Endothelial cell of umbilical vein (primary cell): ENCODE measurements at regions not wholly inside any gene's neighbourhood (a gene's known extent, or its start where the extent isn't known, plus 50 kb on each side); places are given as distances from the start of the nearest gene placed in this dataset.

Source experiments
- BruUV-seq: library from RNA; stranded (reverse); fragments of 400-500 nt; replicated peaks from 2 replicates; lab custom pipeline; 2021; lab: Mats Ljungman, UMichigan
- CTCF ChIA-PET: fragments of 300-600, 350-600 bp; sonication (Branson Sonifier 250); formaldehyde crosslinking; loops from one replicate; lab custom pipeline; 2021; ENCODE audit warnings: antibody characterized with exemption, inconsistent platforms; lab: Charles Lee
- POLR2A ChIA-PET: fragments of 300-600, 350-600 bp; sonication (Branson Sonifier 250); formaldehyde crosslinking; loops from one replicate; lab custom pipeline; 2021; ENCODE audit warnings: antibody characterized with exemption, inconsistent platforms; lab: Charles Lee
- DNase-seq: peaks from one replicate; pipeline ENCODE4 v3.0.0-alpha.2; 2011; ENCODE audit warnings: low read depth, low spot score
- FAIRE-seq: peaks from 2 replicates; lab custom pipeline; 2011; peaks lifted over from hg19 to GRCh38; lab: Jason Lieb, UNC
- H2AFZ ChIP-seq: 2 replicates; pipeline ENCODE4 v1.6.0; 2012; ENCODE audit warnings: low read depth, low read length, control low read depth, inconsistent platforms
- H3K27ac ChIP-seq: 2 replicates; pipeline ENCODE4 v1.5.1; 2011; ENCODE audit warnings: low read depth, mild to moderate bottlenecking, control low read depth, low read length, moderate library complexity; ENCODE audit not compliant: insufficient read depth
- H3K27me3 ChIP-seq, 2 experiments: 2 replicates each; pipeline versions ENCODE4 v1.6.0 to v1.6.1; 2011; ENCODE audit warnings: low read length in 2 of 2, mixed read lengths in 1 of 2; ENCODE audit not compliant: control insufficient read depth in 2 of 2, insufficient read depth in 2 of 2
- H3K36me3 ChIP-seq, 2 experiments: 2 replicates in 1 of 2; 3 replicates in 1 of 2; pipeline ENCODE4 v1.5.1; 2011; ENCODE audit warnings: low read length in 2 of 2, mild to moderate bottlenecking in 1 of 2, moderate library complexity in 1 of 2; ENCODE audit not compliant: control insufficient read depth in 2 of 2, insufficient read depth in 2 of 2; ENCODE audit errors: extremely low read depth in 1 of 2
- H3K4me1 ChIP-seq: 3 replicates; pipeline ENCODE4 v1.5.1; 2011; ENCODE audit warnings: mild to moderate bottlenecking, low read length; ENCODE audit not compliant: control insufficient read depth, insufficient read depth; ENCODE audit errors: extremely low read depth
- H3K4me2 ChIP-seq: 2 replicates; pipeline ENCODE4 v1.6.1; 2011; ENCODE audit warnings: low read length, control low read depth, mixed read lengths; ENCODE audit not compliant: insufficient read depth
- H3K4me3 ChIP-seq, 3 experiments: fragments of 200-600 bp in 1 of 3; sonication (generic), shearing (Covaris generic) in 1 of 3; replicated peaks in 1 of 3; 2 replicates each; pipeline ENCODE4 v1.5.1; 2011 to 2016; ENCODE audit warnings: control low read depth in 3 of 3, low read length in 3 of 3, mild to moderate bottlenecking in 2 of 3, inconsistent platforms in 1 of 3, low read depth in 1 of 3, moderate library complexity in 1 of 3; ENCODE audit not compliant: insufficient read depth in 1 of 3
- H3K79me2 ChIP-seq: 2 replicates; pipeline ENCODE4 v1.6.0; 2012; ENCODE audit warnings: low read length, inconsistent platforms; ENCODE audit not compliant: control insufficient read depth, insufficient read depth
- H3K9ac ChIP-seq: replicated peaks from 2 replicates; pipeline ENCODE3; 2011; ENCODE audit warnings: low read length, control low read depth; ENCODE audit not compliant: insufficient read depth; ENCODE audit errors: extremely low read depth
- H3K9me1 ChIP-seq: replicated peaks from 3 replicates; pipeline ENCODE4 v1.6.0; 2011; ENCODE audit warnings: mild to moderate bottlenecking, low read length; ENCODE audit not compliant: control insufficient read depth, insufficient read depth; ENCODE audit errors: extremely low read depth
- H3K9me3 ChIP-seq: replicated peaks from 2 replicates; pipeline ENCODE4 v1.5.1; 2012; ENCODE audit warnings: low read length, inconsistent platforms; ENCODE audit not compliant: control insufficient read depth, insufficient read depth
- H4K20me1 ChIP-seq: replicated peaks from 2 replicates; pipeline ENCODE3; 2011; ENCODE audit warnings: mild to moderate bottlenecking, low read length; ENCODE audit not compliant: control insufficient read depth, insufficient read depth; ENCODE audit errors: extremely low read depth
- EZH2 ChIP-seq: IDR thresholded peaks from 2 replicates; pipeline ENCODE4 v1.6.1; 2012; ENCODE audit warnings: borderline replicate concordance, low read depth, mild to moderate bottlenecking, moderate library complexity, low read length, inconsistent platforms; ENCODE audit not compliant: severe bottlenecking
- FOS ChIP-seq: IDR thresholded peaks from 2 replicates; pipeline ENCODE4 v1.6.1; 2011; ENCODE audit warnings: mild to moderate bottlenecking, low read length, moderate library complexity, borderline replicate concordance; ENCODE audit not compliant: insufficient read depth
- GATA2 ChIP-seq: IDR thresholded peaks from 2 replicates; pipeline ENCODE4 v1.7.0; 2011; ENCODE audit warnings: low read depth, mild to moderate bottlenecking, moderate library complexity, mixed read lengths, low read length; ENCODE audit not compliant: insufficient read length, insufficient read depth
- JUN ChIP-seq: IDR thresholded peaks from 2 replicates; pipeline ENCODE4 v1.6.1; 2011; ENCODE audit warnings: borderline replicate concordance, low read depth; ENCODE audit not compliant: insufficient read length, insufficient read depth
- MYC ChIP-seq: IDR thresholded peaks from one replicate; pipeline ENCODE4 v1.6.1; 2011; ENCODE audit warnings: mild to moderate bottlenecking, low read depth, low read length
- POLR2A ChIP-seq: IDR thresholded peaks from 2 replicates; pipeline ENCODE4 v1.6.1; 2012; ENCODE audit warnings: low read depth, mild to moderate bottlenecking, control low read depth, low read length
- POLR2AphosphoS5 ChIP-seq: IDR thresholded peaks from 2 replicates; pipeline ENCODE4 v1.6.1; 2012; ENCODE audit warnings: low read depth, mild to moderate bottlenecking, control low read depth, low read length, moderate library complexity; ENCODE audit not compliant: insufficient read depth
- dilution Hi-C: fragments of 300-500 bp; cut with MboI; formaldehyde crosslinking; loops from one replicate; pipeline ENCODE4 v1.15.0; 2019; ENCODE audit warnings: low sequenced_read_pairs; ENCODE audit not compliant: extremely low pct_ligation_motif_present
- intact Hi-C: fragments of 100-400 bp; cut with micrococcal nuclease; formaldehyde crosslinking; loops from one replicate; pipeline ENCODE4 v1.10.0; 2022
- TF ChIP-seq, protein P1 (sequence below): IDR thresholded peaks from 2 replicates; pipeline ENCODE4 v1.6.1; 2011; ENCODE audit not compliant: insufficient read depth, insufficient read length
- TF ChIP-seq, protein P2 (sequence below), 2 donors: IDR thresholded peaks; 1 replicate in 1 of 2; 2 replicates in 1 of 2; pipeline ENCODE4 v1.5.1; 2011; ENCODE audit warnings: low read length in 2 of 2, mild to moderate bottlenecking in 2 of 2, moderate library complexity in 2 of 2, control low read depth in 1 of 2, inconsistent platforms in 1 of 2, low read depth in 1 of 2; ENCODE audit not compliant: insufficient read depth in 1 of 2; ENCODE audit errors: extremely low read depth in 1 of 2

DNA sequence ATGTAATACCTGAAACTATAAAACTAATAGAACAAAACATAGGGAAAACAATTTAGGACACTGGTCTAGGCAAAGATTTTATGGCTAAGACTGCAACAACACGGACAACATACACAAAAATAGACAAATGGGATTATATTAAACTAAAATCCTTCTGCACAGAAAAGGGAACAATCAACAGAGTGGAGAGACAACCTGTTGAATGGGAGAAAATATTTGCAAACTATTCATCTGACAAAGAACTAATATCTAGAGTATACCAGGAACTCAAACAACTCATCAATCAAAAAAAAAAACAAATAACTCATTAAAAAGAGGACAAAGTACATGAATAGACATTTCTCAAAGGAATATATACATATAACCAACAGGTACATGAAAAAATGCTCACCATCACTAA, 174.5 kb downstream of the FNDC1 start:
- Histone ChIP-seq H3K4me3 (no peak overlapping the region), H3K79me2 (no peaks in the 10 kb centered on the region), H3K27me3 (no peaks in the 10 kb centered on the region), H3K4me1 (no peaks in the 10 kb centered on the region), H3K9me1 (no peaks in the 10 kb centered on the region), H3K9me3 (peaks cover 5% of the 10 kb centered on the region), H3K27ac (no peak overlapping the region), H4K20me1 (no peaks in the 10 kb centered on the region), H2AFZ (no peak overlapping the region), H3K9ac (no peak overlapping the region), H3K4me2 (no peak overlapping the region), H3K36me3 (no peaks in the 10 kb centered on the region)
- ChIA-PET POLR2A (no interaction called here), CTCF (no interaction called here)
- intact Hi-C loops: no loop called here
- dilution Hi-C loops: no loop called here
- no peak for TF ChIP-seq FOS
- no peak for TF ChIP-seq POLR2AphosphoS5
- TF ChIP-seq, protein P1, sequence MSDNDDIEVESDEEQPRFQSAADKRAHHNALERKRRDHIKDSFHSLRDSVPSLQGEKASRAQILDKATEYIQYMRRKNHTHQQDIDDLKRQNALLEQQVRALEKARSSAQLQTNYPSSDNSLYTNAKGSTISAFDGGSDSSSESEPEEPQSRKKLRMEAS: no peak
- TF ChIP-seq, protein P2, sequence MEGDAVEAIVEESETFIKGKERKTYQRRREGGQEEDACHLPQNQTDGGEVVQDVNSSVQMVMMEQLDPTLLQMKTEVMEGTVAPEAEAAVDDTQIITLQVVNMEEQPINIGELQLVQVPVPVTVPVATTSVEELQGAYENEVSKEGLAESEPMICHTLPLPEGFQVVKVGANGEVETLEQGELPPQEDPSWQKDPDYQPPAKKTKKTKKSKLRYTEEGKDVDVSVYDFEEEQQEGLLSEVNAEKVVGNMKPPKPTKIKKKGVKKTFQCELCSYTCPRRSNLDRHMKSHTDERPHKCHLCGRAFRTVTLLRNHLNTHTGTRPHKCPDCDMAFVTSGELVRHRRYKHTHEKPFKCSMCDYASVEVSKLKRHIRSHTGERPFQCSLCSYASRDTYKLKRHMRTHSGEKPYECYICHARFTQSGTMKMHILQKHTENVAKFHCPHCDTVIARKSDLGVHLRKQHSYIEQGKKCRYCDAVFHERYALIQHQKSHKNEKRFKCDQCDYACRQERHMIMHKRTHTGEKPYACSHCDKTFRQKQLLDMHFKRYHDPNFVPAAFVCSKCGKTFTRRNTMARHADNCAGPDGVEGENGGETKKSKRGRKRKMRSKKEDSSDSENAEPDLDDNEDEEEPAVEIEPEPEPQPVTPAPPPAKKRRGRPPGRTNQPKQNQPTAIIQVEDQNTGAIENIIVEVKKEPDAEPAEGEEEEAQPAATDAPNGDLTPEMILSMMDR (IDR thresholded peaks at IDR 0.05; ENCODE audit: extremely low read depth in 1 of 2, insufficient read depth in 1 of 2, low read depth in 1 of 2, low read length in 2 of 2): no peak
- TF ChIP-seq MYC: no peak
- TF ChIP-seq JUN: no peak
- no peak for TF ChIP-seq EZH2
- no peak for TF ChIP-seq POLR2A
- TF ChIP-seq GATA2: no peak
- BruUV-seq: no TSS peak
- FAIRE-seq (no peak), DNase-seq (no peak)
